Nucleus accumbens (tissue), 56 donors: ENCODE measurements at regions not wholly inside any gene's neighbourhood (a gene's known extent, or its start where the extent isn't known, plus 50 kb on each side); places are given as distances from the start of the nearest gene placed in this dataset.
A peak's percentile ranks its signal among the peaks of the same experiment; 100 is the strongest.
"Not testable (repeated sequence)": the region's sequence is repeated elsewhere in the genome, so short reads cannot be mapped to it uniquely, and the experiment has no call there.

Experiments used
- DNase-seq, 56 donors: peaks; one replicate each; lab custom pipeline; 2025; lab: John Stamatoyannopoulos, UW

- DNase-seq: peak in 48 of 56 donors; percentile 1 to 84 (median 26)
These were observed 182.8 kb upstream of the SLC27A6 start for GRCh38 chr5:128782446-128782845.

- DNase-seq: no peak
These were observed 180.6 kb upstream of the SLC27A6 start for GRCh38 chr5:128784726-128785125.

GRCh38 chr5:128791312-128791711 lies 174.0 kb upstream of the SLC27A6 start:
- no peak for DNase-seq

DNA sequence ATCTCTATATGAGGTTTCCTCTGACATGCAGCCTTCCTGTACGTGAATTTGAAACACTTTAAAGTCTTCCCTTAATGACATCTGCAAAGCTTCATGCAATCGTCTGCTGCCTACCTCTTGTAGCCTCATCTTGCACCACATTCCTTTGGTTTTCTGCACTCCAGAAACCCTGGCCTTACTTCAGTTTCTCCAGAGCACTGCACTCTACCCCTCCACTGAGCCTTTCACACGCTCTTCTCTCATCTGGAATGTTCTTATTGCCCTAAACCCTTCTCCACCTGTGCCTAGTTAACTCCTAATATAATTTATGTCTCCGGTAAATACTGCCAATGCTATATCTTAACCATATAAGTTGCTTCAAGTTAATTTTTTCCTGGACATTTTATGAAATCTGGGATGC lies 168.8 kb upstream of the SLC27A6 start:
- DNase-seq: no peak

DNA sequence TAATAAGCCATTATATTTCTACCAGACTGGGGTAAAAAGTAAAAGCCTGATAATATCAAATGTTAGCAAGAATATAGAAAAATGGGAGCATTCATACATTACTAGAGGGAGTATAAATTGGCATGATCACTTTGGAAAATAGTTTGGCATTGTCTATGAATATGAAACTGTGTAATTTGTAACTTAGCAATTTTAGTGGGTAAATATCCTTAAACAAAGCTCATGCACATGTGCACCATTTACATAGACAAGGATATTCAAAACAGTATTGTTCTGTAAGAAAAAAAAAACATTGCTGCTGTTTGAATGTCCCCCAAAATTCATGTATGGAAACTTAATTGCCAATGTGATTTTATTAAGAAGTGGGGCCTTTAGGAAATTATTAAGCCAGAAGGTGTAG lies 166.4 kb upstream of the SLC27A6 start:
- DNase-seq: no peak

DNA sequence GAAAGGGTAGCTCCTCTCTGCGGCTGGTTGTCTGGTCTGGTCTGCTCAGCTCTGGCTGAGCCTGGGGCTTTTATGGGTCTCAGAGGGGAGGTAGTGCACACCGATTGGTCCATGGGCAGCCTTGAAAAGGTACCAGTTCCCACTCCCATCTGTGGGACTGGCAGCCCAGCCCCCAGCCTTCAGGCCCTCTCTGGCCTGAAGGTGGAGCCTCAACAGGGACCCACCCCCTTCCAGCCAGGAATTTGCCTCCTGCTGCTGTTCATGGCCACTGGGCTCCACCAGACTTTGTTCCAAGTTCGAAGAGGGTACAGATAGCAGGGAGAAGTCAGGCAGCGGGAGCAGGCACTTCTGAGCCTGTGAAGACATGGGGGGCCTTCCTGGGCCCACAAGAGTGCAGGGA lies 165.3 kb upstream of the SLC27A6 start:
- DNase-seq: no peak

DNA sequence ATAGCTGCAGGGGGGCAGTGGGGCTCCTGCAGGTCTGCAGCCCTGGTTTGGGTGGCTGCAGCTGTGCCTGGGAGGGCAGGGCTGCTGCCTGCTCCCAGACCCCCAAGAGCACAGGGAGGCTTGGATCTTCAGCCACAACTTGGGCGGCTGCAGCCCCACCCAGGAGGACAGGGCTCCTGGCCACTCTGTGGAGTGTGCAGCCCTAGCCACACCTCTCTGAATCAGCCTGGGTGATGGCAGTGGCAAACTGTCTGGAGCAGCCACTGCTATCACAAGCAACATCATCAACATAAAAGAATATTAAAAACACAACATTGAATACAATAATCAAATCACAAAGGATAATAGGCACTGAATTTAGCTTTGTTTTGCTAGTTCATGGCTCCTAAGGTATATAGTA lies 164.9 kb upstream of the SLC27A6 start:
- no peak for DNase-seq

- no peak for DNase-seq
These were observed 151.8 kb upstream of the SLC27A6 start for GRCh38 chr5:128813317-128814070.

DNA sequence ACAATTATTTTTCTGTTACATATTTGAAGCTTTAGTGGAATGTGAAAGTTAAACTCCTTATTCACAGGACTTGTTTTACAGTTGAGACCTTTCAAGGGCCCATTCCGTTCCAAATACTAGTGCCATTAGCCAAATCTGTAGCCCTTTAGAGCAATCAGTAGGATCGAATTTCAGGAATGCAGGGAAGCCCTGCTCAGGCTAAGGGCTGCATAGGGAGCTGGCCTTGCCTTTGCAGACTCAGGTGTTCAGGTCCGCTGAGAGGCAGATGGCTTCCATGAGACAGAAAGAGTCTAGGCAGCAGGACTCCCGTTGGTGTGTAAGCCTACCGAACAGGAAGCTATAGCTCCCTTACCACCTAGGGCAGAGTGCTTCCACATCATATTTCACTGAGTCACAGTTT lies 150.1 kb upstream of the SLC27A6 start:
- no peak for DNase-seq

- no peak for DNase-seq
These were observed 139.5 kb upstream of the SLC27A6 start for GRCh38 chr5:128825826-128826225.

GRCh38 chr5:128826275-128826674 lies 139.0 kb upstream of the SLC27A6 start:
- DNase-seq: no peak

DNA sequence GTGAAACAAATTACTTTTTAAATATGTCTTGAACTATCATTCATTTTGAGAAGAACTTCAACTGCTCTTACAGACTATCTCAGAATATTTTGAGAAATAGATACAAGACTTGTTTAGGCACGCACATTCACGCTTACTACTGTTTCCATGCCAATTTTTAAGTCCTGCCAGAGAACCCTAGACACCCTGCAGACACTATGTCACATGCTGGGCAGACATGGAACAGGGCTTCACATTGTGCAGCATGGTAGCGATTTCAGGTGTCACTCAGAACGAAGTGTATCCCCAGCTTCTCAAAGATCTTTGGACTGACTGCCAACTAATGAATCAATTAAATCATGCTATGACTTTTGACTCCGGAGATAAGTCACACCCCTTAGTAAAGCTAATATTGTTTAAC lies 128.7 kb upstream of the SLC27A6 start:
- DNase-seq: no peak

- DNase-seq: no peak
These were observed 126.7 kb upstream of the SLC27A6 start for GRCh38 chr5:128838623-128839022.

DNA sequence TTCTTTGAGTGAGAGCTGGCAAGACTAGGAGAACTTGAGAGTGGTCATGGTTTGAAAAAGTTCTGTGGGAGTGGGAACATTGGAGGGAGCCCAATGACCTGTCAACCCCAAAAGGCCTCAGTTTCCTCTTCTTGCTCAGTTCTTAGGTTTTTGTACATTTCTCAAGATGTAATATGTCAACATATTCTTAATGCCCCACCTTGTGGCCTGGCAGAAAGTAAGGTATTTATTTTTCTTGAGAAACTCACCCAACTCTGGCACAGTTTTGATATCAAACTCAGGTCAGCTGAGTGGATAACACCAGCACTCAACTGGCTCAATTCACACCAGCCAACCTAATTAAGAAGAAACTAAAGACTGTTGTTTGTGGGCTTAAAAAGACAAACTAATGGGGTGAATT lies 123.0 kb upstream of the SLC27A6 start:
- no peak for DNase-seq

DNA sequence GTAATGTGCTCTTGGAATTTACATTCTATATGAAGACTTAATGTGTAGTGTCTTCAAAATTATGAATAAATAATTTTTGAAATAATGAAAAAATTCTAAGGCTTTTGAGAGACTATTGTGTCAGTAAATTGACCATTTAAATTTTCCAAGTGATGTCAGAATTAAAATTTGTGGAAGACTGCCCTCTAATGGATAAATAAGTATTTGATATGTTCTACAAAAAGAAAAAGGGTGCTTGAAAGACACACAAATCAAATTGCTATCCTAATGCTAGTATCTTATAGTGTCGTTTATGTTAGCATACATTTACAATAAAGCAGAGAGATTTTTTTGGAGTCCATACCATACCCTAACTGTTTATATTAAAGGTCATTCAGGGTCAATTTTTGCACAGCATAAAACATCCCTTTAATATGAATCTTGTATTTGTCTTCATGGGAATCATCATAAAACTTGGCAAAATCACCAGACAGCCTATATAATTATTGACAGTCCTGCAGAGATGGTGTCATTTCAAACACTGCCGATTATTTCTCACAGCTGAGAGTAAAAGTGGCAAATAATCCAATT lies 120.8 kb upstream of the SLC27A6 start:
- DNase-seq: no peak

DNA sequence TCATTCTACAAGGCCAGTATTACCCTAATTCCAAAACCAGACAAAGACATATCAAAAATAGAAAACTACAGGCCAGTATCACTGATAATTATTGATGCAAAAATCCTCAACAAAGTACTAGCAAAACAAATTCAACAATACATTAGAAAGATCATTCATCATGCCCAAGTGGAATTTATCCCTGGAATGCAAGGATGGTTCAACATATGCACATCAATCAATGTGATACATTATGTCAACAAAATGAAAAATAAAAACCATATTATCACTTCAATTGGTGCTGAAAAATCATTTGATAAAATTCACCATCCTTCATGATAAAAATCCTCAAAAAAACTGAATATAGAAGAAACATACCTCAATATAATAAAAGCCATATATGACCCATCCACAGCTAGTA lies 115.2 kb upstream of the SLC27A6 start:
- no peak for DNase-seq

DNA sequence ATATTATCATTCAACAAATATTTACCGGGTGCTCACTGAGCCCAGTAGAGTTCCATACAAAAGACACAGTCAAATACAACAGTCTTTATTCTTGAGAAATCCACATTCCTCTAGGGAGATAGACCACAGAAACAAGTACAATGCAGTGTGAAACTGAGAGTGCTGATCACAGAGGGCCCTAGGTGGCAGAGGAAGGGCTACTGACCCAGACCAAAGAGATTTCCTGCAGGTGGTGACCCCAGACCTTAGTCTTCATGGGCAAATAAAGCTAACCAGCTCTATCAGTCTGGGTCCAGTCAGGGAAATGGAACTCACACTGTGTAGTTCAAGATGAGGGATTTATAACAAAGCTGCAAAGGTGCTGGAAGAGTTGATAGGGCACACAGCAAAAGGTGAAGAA lies 110.4 kb upstream of the SLC27A6 start:
- no peak for DNase-seq

GRCh38 chr5:128857076-128857677 lies 108.1 kb upstream of the SLC27A6 start:
- no peak for DNase-seq

- DNase-seq: no peak
These were observed 106.3 kb upstream of the SLC27A6 start for GRCh38 chr5:128858995-128859394.

DNA sequence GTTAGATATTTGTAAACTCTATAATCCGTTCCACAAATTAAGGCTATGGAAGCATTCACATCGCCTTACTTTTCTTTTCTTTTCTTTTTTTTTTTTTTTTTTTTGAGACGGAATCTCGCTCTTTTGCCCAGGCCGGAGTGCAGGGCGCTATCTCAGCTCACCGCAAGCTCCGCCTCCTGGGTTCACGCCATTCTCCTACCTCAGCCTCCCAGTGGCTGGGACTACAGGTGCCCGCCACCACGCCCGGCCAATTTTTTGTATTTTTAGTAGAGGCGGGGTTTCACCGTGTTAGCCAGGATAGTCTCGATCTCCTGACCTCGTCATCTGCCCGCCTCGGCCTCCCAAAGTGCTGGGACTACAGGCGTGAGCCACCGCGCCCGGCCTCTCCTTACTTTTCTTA lies 104.1 kb upstream of the SLC27A6 start:
- not testable (repeated sequence) for DNase-seq

- no peak for DNase-seq
These were observed 95.3 kb upstream of the SLC27A6 start for GRCh38 chr5:128869970-128870369.

- DNase-seq: no peak
These were observed 94.9 kb upstream of the SLC27A6 start for GRCh38 chr5:128870373-128870772.
